CD4-positive, CD25-positive, alpha-beta regulatory T cell (primary cell): ENCODE measurements at regions not wholly inside any gene's neighbourhood (a gene's known extent, or its start where the extent isn't known, plus 50 kb on each side); places are given as distances from the start of the nearest gene placed in this dataset.

Source experiments
- ATAC-seq, 2 donors: fragments of 150-1000 bp; cut with Tn5 transposase; one replicate each; pipeline ENCODE4 v1.10.0; 2021; ENCODE audit warnings: low read depth in 2 of 2, moderate number of reproducible peaks in 2 of 2, moderate library complexity in 1 of 2
- DNase-seq, 3 donors: peaks; one replicate each; pipeline versions ENCODE4 v3.0.0 to v3.0.0-alpha.2; 2012 to 2022; ENCODE audit warnings: mixed read lengths in 1 of 3
- H3K27ac ChIP-seq: one replicate; pipeline ENCODE4 v1.7.0; 2013; ENCODE audit warnings: mild to moderate bottlenecking, low read length; ENCODE audit not compliant: insufficient read depth, poor library complexity, severe bottlenecking
- H3K27me3 ChIP-seq: one replicate; pipeline ENCODE4 v1.7.0; 2013; ENCODE audit warnings: low read length; ENCODE audit not compliant: control insufficient read depth, insufficient read depth
- H3K36me3 ChIP-seq: one replicate; pipeline ENCODE4 v1.7.0; 2013; ENCODE audit warnings: mild to moderate bottlenecking, low read length, moderate library complexity; ENCODE audit not compliant: control insufficient read depth, insufficient read depth
- H3K4me1 ChIP-seq: 2 replicates; pipeline ENCODE4 v1.7.0; 2013; ENCODE audit warnings: mild to moderate bottlenecking, low read length; ENCODE audit not compliant: insufficient read depth, control insufficient read depth, poor library complexity, severe bottlenecking
- H3K4me3 ChIP-seq: one replicate; pipeline ENCODE4 v1.7.0; 2013; ENCODE audit warnings: low read depth, mild to moderate bottlenecking, low read length, moderate library complexity
- H3K9me3 ChIP-seq, 2 experiments: 1 replicate in 1 of 2; 2 replicates in 1 of 2; pipeline ENCODE4 v1.7.0; 2013; ENCODE audit warnings: low read length in 2 of 2, mild to moderate bottlenecking in 1 of 2, moderate library complexity in 1 of 2; ENCODE audit not compliant: control insufficient read depth in 2 of 2
- H3K27ac Mint-ChIP-seq, 3 donors: one replicate each; pipeline ENCODE4 v1.8.0; 2020 to 2022; ENCODE audit warnings: mild to moderate bottlenecking in 3 of 3, mixed read lengths in 3 of 3, moderate library complexity in 2 of 3
- H3K27me3 Mint-ChIP-seq: one replicate; pipeline ENCODE4 v1.8.0; 2022; ENCODE audit warnings: mild to moderate bottlenecking, mixed read lengths
- H3K36me3 Mint-ChIP-seq: one replicate; pipeline ENCODE4 v1.8.0; 2020; ENCODE audit warnings: mixed read lengths
- H3K4me1 Mint-ChIP-seq, 4 donors: one replicate each; pipeline ENCODE4 v1.8.0; 2020 to 2022; ENCODE audit warnings: mixed read lengths in 4 of 4, mild to moderate bottlenecking in 1 of 4
- H3K4me3 Mint-ChIP-seq, 4 donors: one replicate each; pipeline ENCODE4 v1.8.0; 2020 to 2022; ENCODE audit warnings: mild to moderate bottlenecking in 4 of 4, mixed read lengths in 4 of 4, moderate library complexity in 3 of 4
- H3K9me3 Mint-ChIP-seq, 7 donors: one replicate each; pipeline ENCODE4 v1.8.0; 2020 to 2022; ENCODE audit warnings: mixed read lengths in 7 of 7, mild to moderate bottlenecking in 3 of 7, moderate library complexity in 2 of 7

DNA sequence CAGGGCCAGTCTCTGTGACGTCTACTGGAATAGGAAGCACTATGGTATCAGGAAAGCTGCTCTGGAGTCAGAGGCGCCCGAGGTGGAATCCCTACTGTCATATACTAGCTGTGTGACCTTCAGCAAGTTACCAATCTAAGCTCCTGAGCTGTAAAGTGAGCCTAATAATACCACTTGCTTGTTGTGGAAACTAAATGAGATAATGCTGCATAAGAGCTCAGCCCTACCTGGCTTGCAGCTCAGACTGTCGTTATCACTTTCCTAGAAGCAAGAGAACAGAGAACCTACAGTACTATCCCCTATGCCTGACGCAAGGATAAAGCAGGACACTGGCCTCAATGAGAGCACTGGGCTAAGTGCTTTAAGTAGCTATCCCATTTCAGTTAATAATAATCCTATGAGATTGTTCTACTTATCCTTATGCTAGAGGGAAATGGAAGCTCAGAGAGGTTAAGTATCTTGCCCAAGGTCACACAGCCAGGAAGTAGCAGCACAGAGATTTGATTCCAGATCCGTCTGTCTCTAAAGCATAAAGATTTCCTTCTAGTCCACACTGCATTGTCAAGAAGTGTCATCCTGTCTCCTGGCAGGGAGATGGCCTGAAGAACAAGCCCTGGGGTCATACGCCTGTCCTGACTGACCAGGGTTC lies 195.2 kb downstream of the TLE3 start:
- Histone ChIP-seq H3K27me3 (no peaks in the 10 kb centered on the region), H3K4me1 (no peaks in the 10 kb centered on the region), H3K27ac (no peak overlapping the region), H3K9me3 (no peaks in the 10 kb centered on the region), H3K36me3 (no peaks in the 10 kb centered on the region), H3K4me3 (no peak overlapping the region)
- Mint-ChIP-seq H3K27ac (no peak overlapping the region), H3K4me1 (no peaks in the 10 kb centered on the region), H3K4me3 (no peak overlapping the region), H3K27me3 (peaks cover 2% of the 10 kb centered on the region), H3K9me3 (no peaks in the 10 kb centered on the region), H3K36me3 (no peaks in the 10 kb centered on the region)
- ATAC-seq (no peak), DNase-seq (no peak)

DNA sequence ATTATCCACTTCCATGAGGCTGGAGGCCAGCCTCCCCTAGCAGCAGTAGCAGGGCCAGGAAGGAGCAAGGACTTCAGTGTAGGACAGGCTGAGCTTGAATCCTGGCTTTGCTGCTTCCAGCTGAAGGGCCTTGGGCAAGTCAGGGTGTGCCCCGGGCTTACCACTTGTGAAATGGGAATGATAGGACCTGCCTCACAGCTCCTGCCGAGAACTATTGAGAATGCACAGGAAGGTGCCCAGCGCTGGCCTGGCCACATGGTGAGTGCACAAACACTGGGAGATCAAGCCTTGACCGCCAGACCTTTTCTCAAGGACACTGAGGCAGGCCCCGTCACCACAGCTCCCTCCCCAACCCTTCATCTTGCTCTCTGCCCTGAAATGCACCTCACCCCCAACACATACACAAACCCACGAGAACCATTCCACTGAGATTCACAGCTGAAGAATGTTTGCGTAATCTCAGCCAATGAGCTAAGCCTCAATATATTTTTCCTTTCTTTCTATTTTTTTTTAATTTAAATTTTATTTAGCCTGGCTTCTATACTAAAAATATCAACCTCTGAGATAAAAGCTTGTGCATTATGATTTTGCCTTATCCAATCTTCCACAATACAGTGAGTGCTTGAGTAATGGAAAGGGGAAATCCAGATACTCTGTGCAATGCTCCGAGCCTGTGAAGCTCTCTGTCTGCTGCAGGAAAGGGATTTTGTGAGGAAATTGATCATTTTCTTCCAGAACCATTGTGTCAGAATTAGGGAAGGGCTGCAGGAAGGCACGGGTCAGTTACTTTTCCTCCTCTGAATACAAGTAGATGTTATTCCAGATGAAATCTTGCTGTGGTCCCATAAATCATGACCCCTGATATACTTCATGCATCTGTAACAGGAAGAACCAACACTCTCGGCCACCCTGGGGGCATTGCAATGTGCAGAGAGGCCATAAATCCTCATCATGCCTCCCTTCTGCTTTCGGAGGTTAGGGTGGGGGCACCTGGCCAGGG lies 193.9 kb downstream of the TLE3 start:
- no peaks in the 10 kb centered on the region for H3K4me1 Mint-ChIP-seq

DNA sequence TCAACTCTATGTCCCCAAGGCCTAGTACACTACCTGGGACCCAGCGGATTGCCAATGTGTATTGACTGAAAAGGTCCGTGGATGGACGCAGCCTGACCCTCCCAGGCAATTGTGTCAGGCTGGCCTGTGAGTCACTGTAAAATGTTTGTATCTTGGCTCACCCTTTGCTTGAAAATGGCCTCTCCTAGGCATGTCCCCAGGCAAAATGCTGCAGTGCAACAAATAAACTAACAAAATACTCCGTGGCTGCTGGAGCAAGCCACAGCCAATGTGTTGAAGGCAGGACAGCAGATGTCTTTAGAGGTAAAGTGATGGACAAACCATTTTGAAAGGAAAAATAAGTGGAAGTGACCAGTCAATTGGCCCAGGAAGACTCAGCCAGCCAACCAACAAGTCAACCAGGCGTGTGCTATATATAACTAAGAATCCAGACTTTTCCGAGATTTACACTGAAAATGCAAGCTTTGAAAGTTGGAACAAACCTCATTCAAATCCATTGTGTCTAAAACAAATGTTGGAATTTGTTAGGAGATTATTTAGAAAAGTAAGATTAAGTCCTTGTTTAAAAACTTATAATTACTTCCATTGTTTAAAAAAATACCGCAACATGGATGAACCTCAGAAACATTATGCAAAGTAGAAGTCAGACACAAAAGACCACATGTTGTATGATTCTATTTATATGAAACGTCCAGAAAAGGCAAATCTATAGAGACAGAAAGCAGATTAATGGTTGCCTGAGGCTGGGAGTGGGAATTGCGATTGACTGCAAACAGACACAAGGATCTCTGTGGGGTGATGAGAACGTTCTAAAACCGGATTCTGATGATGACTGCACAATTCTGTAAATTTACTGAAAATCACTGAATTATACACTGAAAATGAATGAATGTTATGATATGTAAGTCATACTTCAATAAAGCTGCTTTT lies 191.2 kb downstream of the TLE3 start:
- H3K4me1 Mint-ChIP-seq = no peaks in the 10 kb centered on the region
- ATAC-seq (no peak), DNase-seq (no peak)
- no peaks in the 10 kb centered on the region for H3K36me3 Mint-ChIP-seq
- Histone ChIP-seq H3K27ac (no peak overlapping the region), H3K36me3 (no peaks in the 10 kb centered on the region), H3K9me3 (no peaks in the 10 kb centered on the region), H3K4me1 (no peaks in the 10 kb centered on the region), H3K4me3 (no peak overlapping the region), H3K27me3 (no peaks in the 10 kb centered on the region)
- H3K27ac Mint-ChIP-seq = no peak overlapping the region
- peaks cover 0 to 4% (median 0%) of the 10 kb centered on the region in 7 donors for H3K9me3 Mint-ChIP-seq
- H3K27me3 Mint-ChIP-seq = peaks cover 16% of the 10 kb centered on the region
- H3K4me3 Mint-ChIP-seq = no peak overlapping the region

More for the DNA sequence above, 193.9 kb downstream of the TLE3 start:
- Histone ChIP-seq H3K4me1 (no peaks in the 10 kb centered on the region), H3K9me3 (no peaks in the 10 kb centered on the region), H3K36me3 (no peaks in the 10 kb centered on the region), H3K27me3 (no peaks in the 10 kb centered on the region), H3K27ac (no peak overlapping the region), H3K4me3 (no peak overlapping the region)
- no peak for DNase-seq
- H3K36me3 Mint-ChIP-seq = no peaks in the 10 kb centered on the region
- no peak overlapping the region for H3K27ac Mint-ChIP-seq
- no peak overlapping the region for H3K4me3 Mint-ChIP-seq
- no peak for ATAC-seq
- peaks cover 5% of the 10 kb centered on the region for H3K27me3 Mint-ChIP-seq
- no peaks in the 10 kb centered on the region for H3K9me3 Mint-ChIP-seq

GRCh38 chr15:69908060-69908459 lies 189.7 kb downstream of the TLE3 start:
- H3K9me3 ChIP-seq = no peaks in the 10 kb centered on the region
- no peaks in the 10 kb centered on the region for H3K36me3 ChIP-seq
- Mint-ChIP-seq H3K9me3 (peaks cover 0 to 4% (median 0%) of the 10 kb centered on the region in 7 donors), H3K27ac (no peak overlapping the region), H3K4me3 (no peak overlapping the region), H3K36me3 (no peaks in the 10 kb centered on the region), H3K4me1 (no peaks in the 10 kb centered on the region), H3K27me3 (peaks cover 16% of the 10 kb centered on the region)
- H3K27ac ChIP-seq = no peak overlapping the region
- H3K4me3 ChIP-seq = no peak overlapping the region
- H3K4me1 ChIP-seq = no peaks in the 10 kb centered on the region
- DNase-seq (no peak), ATAC-seq (no peak)
- H3K27me3 ChIP-seq = no peaks in the 10 kb centered on the region

DNA sequence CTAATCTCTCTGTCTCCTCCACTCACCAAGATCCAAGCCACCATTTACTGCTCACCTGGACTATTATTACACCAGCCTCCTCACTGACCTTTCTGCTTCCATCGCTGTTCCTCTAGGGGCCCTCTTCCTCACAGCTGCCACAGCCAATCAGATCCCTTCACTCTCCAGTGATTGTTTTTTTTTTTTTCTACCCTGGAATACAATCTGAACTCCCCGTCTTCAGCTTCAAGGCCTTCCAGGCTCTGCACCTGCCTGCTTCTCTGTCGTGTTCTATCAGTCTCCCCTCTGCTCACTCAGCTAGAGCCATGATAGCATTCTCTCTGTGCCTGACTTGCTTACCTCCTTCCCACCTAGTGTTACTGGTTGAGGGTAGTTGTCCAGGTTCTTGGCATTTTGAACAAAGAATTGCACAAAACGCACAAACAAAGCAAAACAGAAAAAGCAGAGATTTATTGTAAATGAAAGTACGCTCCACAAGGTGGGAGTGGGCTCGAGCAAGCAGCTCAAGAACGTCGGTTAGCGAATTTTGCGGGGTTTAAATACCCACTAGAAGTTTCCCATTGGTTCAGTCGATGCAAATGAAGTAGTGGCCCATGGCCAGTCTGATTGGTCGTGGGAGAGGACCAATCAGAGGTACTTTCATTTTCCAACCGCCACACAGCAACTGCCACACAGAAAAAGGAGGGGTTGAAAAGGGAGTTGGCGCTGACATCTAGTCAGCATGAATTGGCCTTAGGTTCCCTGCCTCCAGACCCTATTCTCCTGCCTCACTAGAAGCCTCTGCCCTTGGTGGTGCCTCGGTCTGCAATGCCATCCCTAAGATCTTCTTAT lies 188.9 kb downstream of the TLE3 start:
- H3K27me3 Mint-ChIP-seq = peaks cover 16% of the 10 kb centered on the region
- no peak for ATAC-seq
- no peaks in the 10 kb centered on the region for H3K36me3 Mint-ChIP-seq
- no peak overlapping the region for H3K4me3 Mint-ChIP-seq
- Histone ChIP-seq H3K36me3 (no peaks in the 10 kb centered on the region), H3K4me1 (no peaks in the 10 kb centered on the region), H3K27ac (no peak overlapping the region), H3K27me3 (no peaks in the 10 kb centered on the region), H3K4me3 (no peak overlapping the region), H3K9me3 (no peaks in the 10 kb centered on the region)
- no peaks in the 10 kb centered on the region for H3K4me1 Mint-ChIP-seq
- H3K27ac Mint-ChIP-seq = peak overlapping the region in 1 of 3 donors; percentile 69
- DNase-seq = no peak
- H3K9me3 Mint-ChIP-seq = peaks cover 0 to 4% (median 0%) of the 10 kb centered on the region in 7 donors

DNA sequence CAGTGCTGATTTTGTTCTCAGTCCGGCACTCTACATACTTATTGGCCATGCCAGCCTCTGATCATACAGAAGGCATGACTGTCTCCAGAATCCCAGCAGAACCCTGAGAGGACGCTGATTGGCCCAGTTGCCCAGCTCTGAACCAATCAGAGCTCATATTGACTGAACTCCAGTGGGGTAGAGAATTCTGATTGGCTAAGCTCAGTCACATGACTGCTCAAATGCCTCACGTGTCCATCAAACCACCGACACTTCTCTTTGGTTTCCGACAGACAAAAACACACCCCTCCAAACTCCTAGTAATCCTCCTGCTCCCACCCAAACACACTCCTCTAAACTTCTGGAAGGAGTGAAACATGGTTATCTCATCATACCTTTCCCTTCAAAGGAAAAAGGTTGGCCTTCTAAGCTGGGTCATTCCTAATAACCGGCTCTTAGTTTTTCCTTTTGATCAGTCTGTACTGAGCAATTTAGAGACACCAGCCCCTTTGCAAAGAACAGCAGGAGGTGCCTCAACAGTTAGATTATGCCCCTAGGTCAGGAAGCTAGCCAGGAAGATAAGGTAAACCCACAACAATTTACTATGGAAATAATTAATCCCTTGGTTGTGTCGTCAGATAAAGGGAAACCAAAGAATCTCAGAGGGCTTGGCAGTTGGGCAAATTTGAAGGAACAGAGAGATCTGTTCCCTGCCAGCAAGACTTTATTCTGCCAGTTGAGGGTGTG lies 187.8 kb downstream of the TLE3 start:
- Histone ChIP-seq H3K36me3 (no peaks in the 10 kb centered on the region), H3K9me3 (no peaks in the 10 kb centered on the region), H3K4me1 (no peaks in the 10 kb centered on the region), H3K4me3 (no peak overlapping the region), H3K27me3 (no peaks in the 10 kb centered on the region), H3K27ac (no peak overlapping the region)
- Mint-ChIP-seq H3K27me3 (peaks cover 16% of the 10 kb centered on the region), H3K4me1 (no peaks in the 10 kb centered on the region), H3K27ac (no peak overlapping the region), H3K4me3 (no peak overlapping the region), H3K36me3 (no peaks in the 10 kb centered on the region), H3K9me3 (peaks cover 0 to 4% (median 0%) of the 10 kb centered on the region in 7 donors)
- DNase-seq = no peak
- ATAC-seq = no peak
